ENCODE measurements at regions not wholly inside any gene's neighbourhood (a gene's known extent, or its start where the extent isn't known, plus 50 kb on each side); places are given as distances from the start of the nearest gene placed in this dataset.

- Histone ChIP-seq H3K27ac (ENCODE audit: control insufficient read depth, insufficient read depth) (no peak overlapping the region), H3K79me2 (ENCODE audit: control insufficient read depth, insufficient read depth, low read length) (no peaks in the 10 kb centered on the region), H3K36me3 (ENCODE audit: control insufficient read depth in 2 of 2, insufficient read depth in 2 of 2, low read length in 1 of 2) (no peaks in the 10 kb centered on the region), H3K4me2 (ENCODE audit: control insufficient read depth, insufficient read depth) (no peak overlapping the region), H3K9me3 (replicated peaks; ENCODE audit: control insufficient read depth, insufficient read depth, low read length) (no peaks in the 10 kb centered on the region), H3K4me1 (ENCODE audit: control insufficient read depth, insufficient read depth, low read length) (no peaks in the 10 kb centered on the region), H3K9ac (ENCODE audit: control insufficient read depth, insufficient read depth, low read length) (no peak overlapping the region), H3K27me3 (replicated peaks in 1 of 2; ENCODE audit: control insufficient read depth in 2 of 2, insufficient read depth in 2 of 2, low read length in 1 of 2) (no peaks in the 10 kb centered on the region), H2AFZ (ENCODE audit: control insufficient read depth, low read depth, low read length) (no peak overlapping the region), H4K20me1 (ENCODE audit: control insufficient read depth, insufficient read depth) (no peaks in the 10 kb centered on the region), H3K4me3 (no peak overlapping the region)
- ATAC-seq = no peak
- SMC1A ChIA-PET (ENCODE audit: uncharacterized antibody, unreplicated experiment) = interaction anchor here (1.1 kb wide), 1 partner anchor 121 kb away, joined by 3 read pairs; no protein-coding TSS in a partner anchor
- no TSS peak for BruUV-seq (replicated peaks)
- no peak for TF ChIP-seq HDAC2 (IDR thresholded peaks at IDR 0.05)
- no peak for TF ChIP-seq BRCA1 (IDR thresholded peaks at IDR 0.05; ENCODE audit: low read depth, low read length)
- TF ChIP-seq ZBTB33 (IDR thresholded peaks at IDR 0.05) = no peak
- TF ChIP-seq POLR2A (IDR thresholded peaks at IDR 0.05; ENCODE audit: low read depth, low read length) = no peak
- TF ChIP-seq ATF3 (IDR thresholded peaks at IDR 0.05; ENCODE audit: borderline replicate concordance, extremely low read depth, low read depth, low read length) = no peak
- TF ChIP-seq CUX1 (IDR thresholded peaks at IDR 0.05; ENCODE audit: insufficient replicate concordance, low read depth, low read length) = no peak
- TF ChIP-seq TCF3 (IDR thresholded peaks at IDR 0.05; ENCODE audit: borderline replicate concordance, insufficient read depth, low read depth, low read length) = no peak
- no peak for TF ChIP-seq ZNF592 (IDR thresholded peaks at IDR 0.05)
- no peak for TF ChIP-seq HCFC1 (IDR thresholded peaks at IDR 0.05; ENCODE audit: low read length)
- CTCF ChIA-PET = no interaction called here
- intact Hi-C loops (cut with micrococcal nuclease; ENCODE audit: unreplicated experiment) = no loop called here
- in situ Hi-C loops (cut with MboI) = no loop called here
- RAD21 ChIA-PET (ENCODE audit: unreplicated experiment) = no interaction called here
- POLR2A ChIA-PET = no interaction called here
- 0% methylated on average over 1 of the region's 1 CpG for WGBS (ENCODE audit: insufficient coverage, insufficient replicate concordance, low lambda C conversion rate, missing lambda C conversion rate)
- DNase-seq (ENCODE audit: low read depth, low spot score) = no peak
- no peak for FAIRE-seq
These were observed 328.9 kb upstream of the USP25 start for GRCh38 chr21:15400905-15401304.
